C4-2B (cell line): ENCODE measurements at regions not wholly inside any gene's neighbourhood (a gene's known extent, or its start where the extent isn't known, plus 50 kb on each side); places are given as distances from the start of the nearest gene placed in this dataset.

Experiments used
- CTCF ChIP-seq: fragments of 450-650 bp; conservative IDR thresholded peaks from 2 replicates; pipeline ENCODE4 v1.5.1; 2017; ENCODE audit warnings: mild to moderate bottlenecking
- ZFX ChIP-seq: fragments of 450-650 bp; IDR thresholded peaks from 2 replicates; pipeline ENCODE4 v1.6.1; 2017

GRCh38 chr5:86546044-86546443, 71.7 kb upstream of the COX7C start:
- TF ChIP-seq CTCF (no peak), ZFX (no peak)
